Left hindlimb (tissue), 1 donor: ENCODE measurements at regions not wholly inside any gene's neighbourhood (a gene's known extent, or its start where the extent isn't known, plus 50 kb on each side); places are given as distances from the start of the nearest gene placed in this dataset.
A peak's percentile ranks its signal among the peaks of the same experiment; 100 is the strongest.

Source experiments
- DNase-seq: peaks from one replicate; pipeline ENCODE4 v3.0.0-alpha.2; 2018

DNA sequence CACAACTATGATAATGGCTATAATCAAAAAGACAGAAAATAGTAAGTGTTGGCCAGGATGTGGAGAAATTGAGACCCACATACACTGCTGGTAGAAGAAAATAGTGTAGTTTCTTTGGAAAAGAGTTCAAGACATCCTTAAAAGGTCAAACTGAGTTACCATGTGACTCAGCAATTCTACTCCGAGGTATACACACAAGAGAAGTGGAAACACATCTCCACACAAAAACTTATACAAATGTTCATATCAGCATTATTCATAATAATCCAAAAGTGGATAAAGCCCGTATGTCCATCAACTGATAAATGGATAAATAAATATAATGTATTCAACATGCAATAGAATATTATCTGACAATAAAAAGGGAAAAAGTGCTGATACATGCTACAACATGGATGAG is 532.2 kb downstream of the NR2F1-AS1 start:
- no peak for DNase-seq

DNA sequence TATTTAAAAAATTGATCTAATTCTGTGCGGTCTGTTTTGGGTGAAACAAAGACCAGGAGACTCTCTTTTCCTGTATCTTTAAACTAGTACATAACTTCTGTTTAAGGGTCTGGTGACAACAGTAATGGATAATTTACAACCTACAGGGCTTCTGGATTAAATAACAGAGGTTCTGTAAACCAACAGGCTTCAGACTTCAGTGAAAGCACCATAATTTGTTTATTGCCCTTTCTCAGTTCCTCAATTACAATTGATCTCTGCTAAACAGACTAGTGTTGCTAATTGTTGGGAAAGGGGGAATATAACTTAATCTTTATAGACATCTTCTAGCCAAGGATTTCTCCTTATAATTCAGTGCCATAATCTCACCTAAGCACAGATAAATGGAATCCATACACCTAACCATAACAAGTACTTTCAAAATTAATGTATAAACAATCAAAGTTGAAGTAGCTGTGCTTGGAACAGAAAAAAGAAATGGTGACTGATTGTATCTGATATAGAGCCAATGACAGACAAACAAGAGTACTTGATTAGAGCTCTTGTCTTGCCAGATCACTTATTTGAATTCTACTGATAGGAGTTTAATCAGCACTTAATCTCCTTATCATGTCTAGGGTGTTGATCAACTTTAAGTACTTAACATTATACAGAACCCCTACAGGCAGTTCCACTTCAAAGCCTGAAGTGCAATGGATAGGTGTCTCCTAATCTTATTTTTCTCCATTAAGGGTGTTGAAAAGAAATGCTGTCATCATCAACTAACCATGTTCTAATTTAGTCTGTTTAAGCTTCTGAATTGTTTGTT is 536.0 kb downstream of the NR2F1-AS1 start:
- DNase-seq, result no peak

DNA sequence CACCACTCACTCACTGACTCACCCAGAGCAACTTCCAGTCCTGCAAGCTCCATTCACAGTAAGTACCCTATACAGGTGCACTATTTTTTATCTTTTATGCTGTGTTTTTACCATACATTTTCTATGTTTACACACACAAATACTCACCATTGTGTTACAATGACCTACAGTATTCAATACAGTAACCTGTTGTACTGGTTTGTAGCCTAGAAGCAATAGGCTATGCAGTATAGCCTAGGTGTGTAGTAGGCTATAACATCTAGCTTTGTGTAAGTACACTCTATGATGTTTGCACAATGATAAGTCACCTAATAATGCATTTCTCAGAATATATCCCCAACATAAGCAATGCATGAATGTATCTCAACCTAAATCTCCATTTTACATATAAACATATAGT is 541.1 kb downstream of the NR2F1-AS1 start:
- DNase-seq, result no peak

DNA sequence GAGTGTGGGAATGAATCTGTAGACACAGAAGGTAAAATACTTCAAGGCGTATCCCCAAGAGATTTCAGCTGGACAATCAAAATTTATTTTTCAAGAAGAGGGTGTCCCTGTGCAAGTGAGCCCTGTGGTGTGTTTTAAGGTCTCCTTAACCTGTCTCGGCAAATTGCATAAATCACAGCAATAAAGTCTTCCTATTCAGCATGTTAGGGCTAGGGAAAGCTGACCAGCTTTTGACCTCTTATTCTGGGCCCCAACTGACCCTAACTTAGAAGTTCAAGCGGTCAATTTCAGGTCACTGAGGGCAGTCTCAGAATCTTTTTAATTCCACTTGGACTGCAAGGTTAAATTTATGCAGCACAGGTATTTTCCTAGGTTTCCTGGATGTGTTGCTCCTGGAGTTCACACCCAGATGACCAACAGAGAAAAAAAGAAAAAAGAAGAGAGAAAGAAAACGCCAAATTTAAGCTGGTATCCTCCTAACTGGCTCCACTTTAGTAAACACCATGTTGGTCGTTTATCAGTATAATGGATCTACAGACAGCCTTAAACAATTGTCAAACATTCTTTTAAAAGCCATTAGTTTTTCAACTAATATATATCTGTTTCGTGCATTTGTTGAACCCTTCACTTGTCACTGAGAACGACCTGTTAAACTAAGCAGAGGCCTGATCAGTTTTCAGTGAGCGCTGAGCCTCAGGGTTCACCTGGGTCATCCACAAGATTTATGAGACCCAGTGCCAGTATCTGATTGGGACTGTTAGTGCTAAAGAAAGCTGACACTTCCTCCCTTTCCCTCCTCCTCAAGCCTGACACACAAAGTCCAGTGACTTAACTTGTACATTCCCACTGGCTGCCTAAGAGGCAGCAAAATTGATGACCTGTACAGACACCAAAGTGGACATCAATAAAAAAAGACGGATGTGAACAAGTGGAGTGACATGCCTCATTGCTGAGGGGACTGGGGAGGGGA is 546.1 kb downstream of the NR2F1-AS1 start:
- DNase-seq, result peak; percentile 21

DNA sequence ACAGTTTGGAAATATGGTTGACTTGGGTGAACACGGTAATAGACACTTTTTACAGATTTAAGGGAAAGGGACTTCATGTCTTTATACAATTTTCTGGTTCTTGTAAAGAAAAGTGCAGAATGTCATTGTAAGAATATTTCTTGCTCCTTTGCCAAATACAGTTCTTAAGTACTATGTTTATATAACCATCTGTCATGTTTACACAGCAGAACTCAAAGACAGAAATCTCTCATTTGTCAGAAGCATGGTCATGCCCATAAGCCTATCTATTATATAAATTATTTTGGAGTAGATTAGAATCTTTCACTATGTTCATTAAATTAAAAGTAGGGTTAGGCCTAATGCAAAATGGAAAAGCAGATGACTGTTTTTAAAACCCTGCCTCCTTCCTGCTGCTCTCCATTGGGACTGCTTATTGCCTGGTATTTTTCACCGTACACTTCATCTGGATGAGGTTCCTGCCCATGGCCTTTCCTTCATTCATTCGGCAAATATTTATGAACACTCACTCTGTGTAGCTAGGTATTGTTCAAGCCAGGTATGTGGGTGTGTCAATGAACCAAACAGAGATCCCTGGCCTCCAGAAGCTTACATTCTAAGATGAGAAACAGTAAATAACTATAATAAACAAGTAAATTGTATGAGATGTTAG is 558.1 kb downstream of the NR2F1-AS1 start:
- no peak for DNase-seq

DNA sequence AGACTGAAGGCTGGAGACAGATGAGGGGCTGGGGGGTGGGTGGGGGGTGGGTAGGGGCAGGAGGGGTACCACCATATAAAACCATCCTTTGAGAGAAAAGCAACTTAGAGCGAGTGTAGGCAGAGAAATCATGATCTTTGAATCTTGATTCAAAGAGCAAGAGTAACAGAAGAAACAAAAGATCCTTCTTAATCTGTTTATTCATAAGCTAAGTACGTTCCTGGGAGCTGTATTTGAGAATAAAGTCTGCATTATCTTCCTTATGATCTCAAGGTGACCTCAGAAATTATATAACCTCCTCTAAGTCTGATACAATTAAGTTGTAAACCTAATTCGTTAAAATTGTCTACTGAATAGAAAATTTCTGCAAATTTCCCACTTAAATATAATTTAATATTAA is 558.8 kb downstream of the NR2F1-AS1 start:
- no peak for DNase-seq

DNA sequence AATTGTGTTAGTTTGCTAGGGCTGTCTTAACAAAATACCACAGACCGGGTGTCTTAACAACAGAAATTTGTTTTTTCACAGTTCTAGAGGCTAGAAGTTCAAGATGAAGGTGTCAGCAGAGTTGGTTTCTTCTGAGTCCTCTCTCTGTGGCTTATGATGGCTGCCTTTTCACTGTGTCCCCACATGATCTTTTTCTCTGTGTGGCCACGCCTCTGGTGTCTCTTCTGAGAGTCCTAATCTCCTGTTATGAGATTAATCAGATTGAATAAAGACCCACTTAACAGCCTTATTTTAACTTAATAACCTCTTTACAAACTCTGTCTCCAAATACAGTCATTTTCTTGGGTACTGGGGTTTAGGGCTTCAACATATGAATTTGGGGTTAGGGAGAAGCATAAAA is 561.1 kb downstream of the NR2F1-AS1 start:
- DNase-seq, result no peak

DNA sequence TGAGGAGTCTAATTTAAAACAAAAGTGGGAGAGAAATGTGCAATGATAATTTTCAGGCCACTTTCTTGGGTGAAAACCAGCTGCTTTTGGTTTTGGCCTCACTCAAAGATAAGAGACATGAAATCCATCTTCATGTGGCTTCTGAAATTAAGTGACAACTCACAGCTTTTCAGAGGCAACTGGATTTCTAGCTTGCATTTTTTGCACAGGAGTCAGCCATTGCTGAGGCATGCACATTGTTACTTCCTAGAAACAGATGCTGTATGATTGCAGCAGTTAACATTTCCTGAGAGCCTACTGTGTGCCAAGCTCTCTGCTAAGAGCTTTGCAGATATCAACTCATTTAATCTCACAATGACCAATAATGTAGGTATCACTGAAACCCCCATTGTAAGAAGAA is 562.6 kb downstream of the NR2F1-AS1 start:
- DNase-seq, result no peak

DNA sequence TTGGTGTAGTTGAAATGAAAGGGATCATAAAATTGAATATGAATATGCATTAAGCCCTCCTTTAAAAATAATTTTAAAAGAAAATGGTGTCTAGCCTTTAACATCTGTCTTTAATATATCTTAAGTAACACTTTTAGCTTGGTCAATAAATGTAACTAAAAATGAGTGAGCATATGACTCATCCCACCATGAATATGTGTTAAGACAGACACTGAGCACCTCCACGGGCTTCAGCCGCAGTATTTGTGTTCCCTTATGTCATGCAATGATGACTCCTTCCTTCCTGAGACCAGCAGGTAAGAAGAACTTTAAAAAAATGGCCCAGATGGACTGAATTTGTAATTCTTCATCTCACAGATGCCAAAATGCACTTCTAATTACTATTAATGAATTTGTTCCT is 563.2 kb downstream of the NR2F1-AS1 start:
- no peak for DNase-seq

DNA sequence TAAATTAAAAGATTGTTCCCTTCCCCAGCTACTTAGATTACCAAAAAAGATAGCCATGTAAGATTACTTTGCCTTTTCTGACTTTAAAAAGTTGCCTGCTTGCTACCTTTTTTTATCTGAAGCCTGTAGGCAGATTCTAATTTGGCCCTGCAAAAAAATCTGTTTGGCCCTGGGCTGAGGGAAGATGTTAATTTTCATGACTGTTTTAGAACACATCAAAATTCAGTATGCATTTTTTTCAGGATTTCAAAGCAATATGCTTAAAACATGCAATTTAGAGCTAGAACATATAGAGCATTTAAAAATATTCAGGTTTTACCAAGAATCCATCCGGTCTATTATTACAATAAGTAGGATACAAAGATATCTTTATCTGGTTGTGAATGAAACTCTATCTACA is 563.6 kb downstream of the NR2F1-AS1 start:
- DNase-seq, result no peak

DNA sequence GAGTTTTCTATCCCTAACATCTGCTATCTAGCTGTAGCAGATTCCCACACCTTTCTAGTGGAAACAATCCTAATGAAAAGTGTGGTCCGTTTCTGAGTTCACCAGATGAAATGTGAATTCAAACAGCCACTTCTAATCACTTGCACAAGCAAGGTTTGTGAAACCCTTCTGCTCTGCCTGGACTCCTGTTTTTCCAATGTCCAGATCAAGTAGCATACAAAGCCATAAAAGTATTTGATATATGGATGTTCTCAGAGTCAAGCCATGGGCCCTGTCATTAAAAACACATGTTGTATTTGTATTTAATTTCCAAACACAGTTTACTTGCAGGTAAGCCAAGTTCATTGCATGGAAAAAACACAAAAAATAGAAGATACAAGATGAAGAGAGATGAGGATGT is 570.4 kb downstream of the NR2F1-AS1 start:
- DNase-seq, result no peak

DNA sequence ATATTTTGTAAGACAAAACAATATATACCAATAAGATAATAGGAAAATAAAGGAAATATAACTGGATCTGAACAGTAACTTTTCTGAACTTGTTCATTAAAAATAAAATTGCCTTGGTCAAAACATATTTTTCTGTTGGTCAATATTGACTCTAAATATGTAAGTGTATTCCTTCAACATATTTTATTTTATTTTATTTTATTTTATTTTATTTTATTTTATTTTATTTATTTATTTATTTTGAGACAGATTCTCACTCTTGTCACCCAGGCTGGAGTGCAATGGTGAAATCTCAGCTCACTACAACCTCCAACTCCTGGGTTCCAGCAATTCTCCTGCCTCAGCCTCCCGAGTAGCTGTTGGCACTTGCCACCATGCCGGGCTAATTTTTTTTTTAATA is 571.0 kb downstream of the NR2F1-AS1 start:
- DNase-seq, result no peak

DNA sequence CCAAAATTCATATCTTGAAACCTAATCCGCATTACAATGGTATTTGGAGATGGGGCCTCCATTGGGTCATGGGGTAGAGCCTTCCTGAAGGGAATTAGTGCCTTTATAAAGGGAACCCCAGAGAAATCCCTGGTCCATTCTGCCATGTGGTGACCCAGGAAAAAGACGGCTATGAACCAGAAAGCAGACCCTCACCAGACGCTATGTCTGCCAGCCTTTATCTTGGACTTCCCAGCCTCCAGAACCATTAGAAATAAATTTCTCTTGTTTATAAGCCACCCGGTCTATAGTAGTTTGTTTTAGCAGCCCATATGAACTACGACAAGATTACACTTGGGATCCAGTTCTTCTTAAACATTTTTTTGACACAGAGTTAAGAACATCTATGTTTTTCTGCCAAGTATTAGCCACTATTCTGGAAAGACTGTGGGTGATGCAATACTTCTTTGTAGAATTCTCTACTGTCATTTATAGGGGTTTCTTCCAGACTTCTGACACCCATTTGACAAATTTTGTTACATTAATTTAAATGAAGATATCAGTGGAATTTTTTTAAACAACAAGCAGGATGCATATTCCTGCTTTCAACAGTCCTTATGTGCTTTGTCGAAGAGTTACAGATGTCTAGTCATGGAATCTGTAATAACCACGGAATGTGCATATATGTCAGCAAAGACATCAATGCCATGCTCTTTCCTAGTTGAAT is 572.4 kb downstream of the NR2F1-AS1 start:
- DNase-seq, result no peak

DNA sequence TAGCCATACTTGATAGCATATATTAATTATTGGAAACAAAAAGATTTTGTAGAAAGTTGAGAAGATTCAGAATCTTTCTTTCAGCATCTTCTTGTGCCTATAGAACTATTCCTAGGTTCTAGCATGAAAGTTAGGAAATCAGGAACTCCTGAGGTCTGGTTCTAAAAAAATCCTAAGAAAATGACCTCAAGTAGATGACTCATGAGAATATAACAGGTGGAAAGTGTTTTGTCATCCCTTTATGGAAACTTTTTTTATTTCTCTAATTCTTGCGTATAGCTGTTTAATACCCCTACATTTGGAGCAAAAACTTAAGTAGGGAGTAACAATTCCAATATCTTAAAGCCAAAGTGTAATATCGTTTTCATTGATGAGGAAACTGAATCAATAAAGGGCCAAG is 574.1 kb downstream of the NR2F1-AS1 start:
- DNase-seq, result no peak

DNA sequence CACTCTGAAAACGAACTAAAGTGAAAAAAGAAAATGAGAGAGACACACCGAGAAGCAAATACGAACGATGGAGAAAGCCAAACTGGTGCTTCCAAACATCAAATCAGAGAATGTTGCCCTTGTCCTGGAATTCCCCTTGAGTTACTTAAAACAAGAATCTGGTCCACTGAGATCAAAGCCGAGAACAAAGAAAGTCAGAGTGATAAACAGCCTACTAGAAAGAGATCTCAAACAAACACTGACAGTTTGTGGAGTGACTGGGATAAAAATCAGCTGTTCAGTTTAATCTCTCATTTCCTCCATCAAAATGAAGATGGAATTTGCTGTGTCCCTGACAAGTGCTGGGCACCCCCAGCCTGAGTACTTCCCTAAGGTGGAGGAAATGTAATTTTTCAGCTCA is 582.6 kb downstream of the NR2F1-AS1 start:
- DNase-seq, result no peak

DNA sequence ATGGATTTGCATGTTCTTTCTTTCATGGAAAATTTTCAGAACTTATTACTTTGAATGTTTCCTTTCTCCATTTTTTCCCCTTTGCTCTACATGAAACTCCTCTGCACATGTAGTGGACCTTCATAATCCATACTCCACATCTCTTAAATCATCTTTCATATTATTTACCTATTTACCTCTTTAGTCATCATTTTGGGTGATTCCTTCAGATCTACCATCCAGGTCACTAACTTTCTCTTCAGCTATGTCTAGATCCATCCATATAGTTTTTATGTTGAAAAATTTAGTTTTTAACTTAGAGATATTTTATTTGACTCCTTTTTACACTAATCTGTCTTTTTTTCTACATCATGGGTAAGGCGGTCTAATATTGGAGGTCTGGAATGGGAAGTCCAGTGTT is 586.6 kb downstream of the NR2F1-AS1 start:
- DNase-seq, result no peak

DNA sequence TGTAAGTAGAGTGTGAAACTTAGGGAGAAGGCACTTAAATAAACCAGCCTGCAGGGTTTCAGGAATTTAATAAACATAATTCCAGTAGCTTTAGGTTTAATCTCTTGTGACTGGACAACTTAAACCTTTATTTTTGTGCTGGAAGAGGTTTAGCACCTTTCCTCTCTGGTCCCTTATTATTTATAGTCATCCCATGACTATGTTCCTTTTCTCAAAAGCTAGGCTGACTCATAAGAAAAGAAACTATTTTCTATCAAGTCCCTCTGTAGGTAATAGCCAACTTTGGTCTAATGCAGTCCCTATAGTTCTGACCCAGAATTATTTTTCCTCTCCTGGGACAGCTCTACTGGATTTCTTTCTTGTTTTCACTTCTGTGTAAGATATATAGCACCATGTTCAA is 588.9 kb downstream of the NR2F1-AS1 start:
- no peak for DNase-seq

DNA sequence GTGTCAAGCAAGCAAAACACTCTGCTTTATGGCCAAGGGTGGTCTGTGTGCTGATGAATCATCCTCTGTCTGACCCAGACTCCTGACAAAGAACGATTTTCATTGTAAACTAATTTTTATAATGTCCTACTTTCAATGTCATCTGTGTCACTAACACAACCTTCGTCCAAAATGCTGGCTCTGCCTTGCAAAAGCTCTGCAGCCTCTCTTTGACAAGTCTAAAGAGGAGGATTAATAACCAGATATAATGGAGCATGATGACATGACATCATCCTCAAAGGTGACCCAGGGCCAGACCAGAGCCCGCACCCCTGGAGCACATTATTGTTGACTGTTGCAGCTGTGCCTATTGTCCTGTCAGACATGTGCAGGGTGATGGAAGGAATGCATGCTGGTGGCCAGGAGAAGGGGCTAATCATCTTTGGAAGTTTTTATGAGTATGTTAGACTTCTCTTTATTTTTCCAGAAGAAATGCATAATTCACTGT is 589.4 kb downstream of the NR2F1-AS1 start:
- no peak for DNase-seq

DNA sequence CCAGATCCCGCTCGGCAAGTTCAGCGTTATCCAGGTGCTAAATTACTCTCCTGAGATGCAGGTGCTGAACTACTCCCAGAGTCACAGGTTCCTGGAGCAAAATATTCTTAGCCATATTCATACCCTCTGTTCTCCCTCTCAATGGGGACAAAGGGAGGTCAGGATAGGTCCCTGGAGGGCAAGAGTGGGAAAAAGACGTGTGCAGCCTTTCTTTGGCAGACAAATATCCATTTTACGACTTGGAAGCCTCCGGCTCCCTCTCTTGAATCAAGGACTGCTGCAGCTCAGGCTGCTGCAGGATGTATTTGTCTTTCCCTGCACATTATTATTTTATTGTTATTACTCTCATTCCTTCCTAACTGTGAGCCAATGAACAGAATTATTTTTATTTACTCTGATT is 590.2 kb downstream of the NR2F1-AS1 start:
- DNase-seq, result no peak

DNA sequence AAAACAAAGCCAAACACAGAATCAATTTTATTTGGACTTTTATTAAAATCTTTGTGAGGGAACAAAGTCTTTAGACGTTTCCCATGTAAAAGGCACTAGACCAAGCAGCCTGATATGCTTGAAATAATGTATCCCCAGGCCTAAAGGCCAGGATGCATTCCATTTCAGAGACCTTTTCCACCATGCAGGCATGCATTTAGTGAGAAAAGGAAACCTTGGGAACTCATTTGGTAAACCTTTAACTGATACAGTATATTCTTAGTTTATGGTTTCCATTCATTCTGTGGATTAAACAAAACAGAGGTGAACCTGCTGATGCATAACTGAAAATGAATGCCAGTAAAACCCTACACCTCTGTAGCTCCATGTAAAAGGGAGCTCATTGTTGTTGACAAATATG is 600.0 kb downstream of the NR2F1-AS1 start:
- DNase-seq, result no peak

DNA sequence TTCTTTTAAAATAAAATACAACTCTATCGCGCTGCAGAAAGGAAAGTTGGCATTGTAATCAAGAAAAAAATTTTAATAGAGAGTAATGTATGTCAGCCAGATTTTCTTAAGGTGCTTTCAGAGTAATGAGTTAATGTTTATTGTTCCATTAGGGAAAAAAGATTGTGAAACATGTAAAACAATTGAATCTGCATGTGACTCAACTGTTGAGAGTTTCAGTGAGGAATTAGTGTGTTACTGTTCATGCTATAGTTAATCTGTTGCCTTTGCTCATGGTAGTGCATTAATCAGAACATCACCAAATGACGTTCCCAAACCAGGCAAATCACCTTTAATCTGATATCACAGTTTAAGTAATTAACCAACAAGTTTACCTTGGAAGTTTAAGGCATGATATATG is 600.5 kb downstream of the NR2F1-AS1 start:
- DNase-seq, result no peak

DNA sequence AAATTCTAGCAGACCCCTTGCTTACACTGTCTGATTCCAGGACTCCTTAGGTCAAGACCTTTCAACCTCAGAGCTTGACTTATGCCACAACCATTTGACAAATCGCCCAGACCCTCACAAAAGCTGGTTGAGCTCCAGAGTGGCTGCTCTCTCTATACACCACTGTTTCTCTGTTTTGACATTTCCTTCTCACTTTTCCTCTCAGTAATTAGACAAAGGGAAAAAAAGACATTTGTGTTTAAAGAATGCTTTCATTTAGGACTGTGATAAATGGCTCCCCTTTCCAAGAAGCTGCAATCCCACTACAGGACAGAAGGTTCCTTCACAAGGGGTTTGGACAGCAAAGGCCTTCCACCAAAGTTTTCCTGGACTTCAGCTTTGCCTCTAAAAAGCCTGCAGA is 601.3 kb downstream of the NR2F1-AS1 start:
- DNase-seq, result no peak
